AG04450 (cell line): ENCODE measurements at regions not wholly inside any gene's neighbourhood (a gene's known extent, or its start where the extent isn't known, plus 50 kb on each side); places are given as distances from the start of the nearest gene placed in this dataset.

Experiments
- CTCF ChIA-PET: fragments of 300-600, 350-600 bp; formaldehyde crosslinking; extraction: SDS; loops from one replicate; lab custom pipeline; 2022; ENCODE audit warnings: antibody characterized with exemption, inconsistent platforms; lab: Charles Lee
- POLR2A ChIA-PET: fragments of 350-600 bp; formaldehyde crosslinking; extraction: SDS; loops from one replicate; lab custom pipeline; 2021; ENCODE audit warnings: antibody characterized with exemption, inconsistent platforms; lab: Yijun Ruan, JAX
- DNase-seq: peaks from one replicate; pipeline ENCODE4 v3.0.0-alpha.2; 2011; ENCODE audit warnings: low read depth, low spot score
- H3K27ac ChIP-seq: one replicate; pipeline ENCODE4 v1.5.1; 2012; ENCODE audit warnings: low read depth, low read length, control low read depth
- H3K27me3 ChIP-seq: one replicate; pipeline ENCODE4 v1.6.0; 2012; ENCODE audit warnings: low read length; ENCODE audit not compliant: control insufficient read depth, insufficient read depth
- H3K4me3 ChIP-seq: 2 replicates; pipeline ENCODE4 v1.5.1; 2011; ENCODE audit warnings: mild to moderate bottlenecking, low read depth, low read length, control low read depth
- H3K9me3 ChIP-seq: 2 replicates; pipeline ENCODE4 v1.5.1; 2012; ENCODE audit warnings: low read length; ENCODE audit not compliant: control insufficient read depth, insufficient read depth
- CTCF ChIP-seq: IDR thresholded peaks from 2 replicates; pipeline ENCODE4 v1.5.1; 2011; ENCODE audit warnings: low read depth, low read length, control low read depth, inconsistent platforms

GRCh38 chr6:14470671-14471070 lies 353.1 kb downstream of the CD83 start:
- POLR2A ChIA-PET, result no interaction called here
- no peak overlapping the region for H3K4me3 ChIP-seq
- TF ChIP-seq CTCF, result no peak
- no peaks in the 10 kb centered on the region for H3K27me3 ChIP-seq
- CTCF ChIA-PET, result interaction anchor here (1.2 kb wide), 1 partner anchor 33 kb away, joined by 3 read pairs; no protein-coding TSS in a partner anchor
- H3K9me3 ChIP-seq, result no peaks in the 10 kb centered on the region; the same call in 1 of the 2 replicates
- no peak overlapping the region for H3K27ac ChIP-seq
- DNase-seq, result no peak

- Histone ChIP-seq H3K27ac (peak overlapping the region; percentile 75), H3K4me3 (no peak overlapping the region), H3K9me3 (no peaks in the 10 kb centered on the region; the same call in 1 of the 2 replicates), H3K27me3 (no peaks in the 10 kb centered on the region)
- CTCF ChIA-PET, result interaction anchor here (0.6 kb wide), 1 partner anchor 9 kb away, joined by 4 read pairs; no protein-coding TSS in a partner anchor
- TF ChIP-seq CTCF, result no peak
- DNase-seq, result no peak
- POLR2A ChIA-PET, result no interaction called here
Observed at GRCh38 chr6:14472255-14472985, 354.8 kb downstream of the CD83 start.

- no peaks in the 10 kb centered on the region for H3K27me3 ChIP-seq
- H3K27ac ChIP-seq, result peak overlapping the region; percentile 75
- ChIA-PET POLR2A (no interaction called here), CTCF (interaction anchor here (0.6 kb wide), 1 partner anchor 10 kb away, joined by 4 read pairs; no protein-coding TSS in a partner anchor)
- TF ChIP-seq CTCF, result no peak
- no peak overlapping the region for H3K4me3 ChIP-seq
- DNase-seq, result no peak
- no peaks in the 10 kb centered on the region; the same call in 1 of the 2 replicates for H3K9me3 ChIP-seq
Observed at GRCh38 chr6:14472986-14473337, 355.4 kb downstream of the CD83 start.

- Histone ChIP-seq H3K9me3 (no peaks in the 10 kb centered on the region), H3K27ac (no peak overlapping the region), H3K4me3 (no peak overlapping the region), H3K27me3 (no peaks in the 10 kb centered on the region)
- ChIA-PET POLR2A (no interaction called here), CTCF (no interaction called here)
- no peak for TF ChIP-seq CTCF
- DNase-seq, result no peak
Observed at GRCh38 chr6:14474816-14475215, 357.2 kb downstream of the CD83 start.

GRCh38 chr6:14475306-14475705 lies 357.7 kb downstream of the CD83 start:
- no peak for TF ChIP-seq CTCF
- DNase-seq, result no peak
- ChIA-PET POLR2A (no interaction called here), CTCF (no interaction called here)
- no peak overlapping the region for H3K27ac ChIP-seq
- no peak overlapping the region for H3K4me3 ChIP-seq
- H3K9me3 ChIP-seq, result no peaks in the 10 kb centered on the region; the same call in 1 of the 2 replicates
- no peaks in the 10 kb centered on the region for H3K27me3 ChIP-seq
